Sigmoid colon (tissue), 4 donors: ENCODE measurements at regions not wholly inside any gene's neighbourhood (a gene's known extent, or its start where the extent isn't known, plus 50 kb on each side); places are given as distances from the start of the nearest gene placed in this dataset.

Experiments used
- EP300 ChIP-seq, 4 donors: sonication (generic); formaldehyde crosslinking; IDR thresholded peaks; one replicate each; pipeline ENCODE4 v1.6.1; 2017; ENCODE audit warnings: antibody characterized with exemption in 4 of 4
- POLR2A ChIP-seq, 2 donors: fragments of 450-650 bp; IDR thresholded peaks; one replicate each; pipeline ENCODE4 v1.6.1; 2016; ENCODE audit warnings: antibody characterized with exemption in 2 of 2, mild to moderate bottlenecking in 2 of 2, moderate library complexity in 2 of 2
- POLR2AphosphoS5 ChIP-seq, 4 donors: sonication (generic); formaldehyde crosslinking; IDR thresholded peaks; one replicate each; pipeline ENCODE4 v1.6.1; 2017; ENCODE audit warnings: antibody characterized with exemption in 4 of 4
- TF ChIP-seq, protein P1 (sequence below), 4 experiments: fragments of 450-650 bp in 3 of 4; fragments of 200-600 bp in 1 of 4; IDR thresholded peaks; one replicate each; pipeline ENCODE4 v1.5.1; 2016 to 2019; ENCODE audit warnings: antibody characterized with exemption in 4 of 4, mild to moderate bottlenecking in 3 of 4, moderate library complexity in 2 of 4

DNA sequence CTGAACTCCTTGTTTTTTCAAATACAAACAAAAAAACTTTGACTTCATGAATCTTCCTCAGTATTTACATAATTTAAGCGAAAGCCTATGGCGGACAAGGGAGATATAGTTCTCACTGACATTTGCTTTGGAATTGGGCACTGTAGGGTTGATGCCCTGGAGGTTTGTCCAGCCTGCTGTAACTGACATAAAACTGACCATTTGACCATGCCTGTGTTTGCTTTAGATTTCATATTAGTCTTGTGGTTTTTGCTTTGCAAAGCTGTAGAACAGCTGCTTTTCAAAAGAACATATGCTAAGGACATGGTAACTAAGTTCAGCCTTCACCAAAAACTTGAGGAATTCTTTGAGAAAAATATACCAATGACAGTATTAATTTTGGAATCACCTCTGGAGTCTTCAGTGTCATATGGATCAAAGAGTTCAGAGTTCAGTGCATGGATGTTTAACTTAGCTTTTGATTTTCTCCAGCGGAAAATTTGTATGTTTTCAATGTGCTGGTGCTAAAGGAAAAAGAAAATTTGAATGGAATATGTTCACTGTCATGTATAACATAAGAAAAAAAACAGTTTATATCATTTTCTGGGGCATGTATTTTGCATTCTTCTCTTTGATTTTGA lies 1013.1 kb downstream of the NR2F1-AS1 start:
- TF ChIP-seq, protein P1, sequence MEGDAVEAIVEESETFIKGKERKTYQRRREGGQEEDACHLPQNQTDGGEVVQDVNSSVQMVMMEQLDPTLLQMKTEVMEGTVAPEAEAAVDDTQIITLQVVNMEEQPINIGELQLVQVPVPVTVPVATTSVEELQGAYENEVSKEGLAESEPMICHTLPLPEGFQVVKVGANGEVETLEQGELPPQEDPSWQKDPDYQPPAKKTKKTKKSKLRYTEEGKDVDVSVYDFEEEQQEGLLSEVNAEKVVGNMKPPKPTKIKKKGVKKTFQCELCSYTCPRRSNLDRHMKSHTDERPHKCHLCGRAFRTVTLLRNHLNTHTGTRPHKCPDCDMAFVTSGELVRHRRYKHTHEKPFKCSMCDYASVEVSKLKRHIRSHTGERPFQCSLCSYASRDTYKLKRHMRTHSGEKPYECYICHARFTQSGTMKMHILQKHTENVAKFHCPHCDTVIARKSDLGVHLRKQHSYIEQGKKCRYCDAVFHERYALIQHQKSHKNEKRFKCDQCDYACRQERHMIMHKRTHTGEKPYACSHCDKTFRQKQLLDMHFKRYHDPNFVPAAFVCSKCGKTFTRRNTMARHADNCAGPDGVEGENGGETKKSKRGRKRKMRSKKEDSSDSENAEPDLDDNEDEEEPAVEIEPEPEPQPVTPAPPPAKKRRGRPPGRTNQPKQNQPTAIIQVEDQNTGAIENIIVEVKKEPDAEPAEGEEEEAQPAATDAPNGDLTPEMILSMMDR (IDR thresholded peaks at IDR 0.05), result no peak
- TF ChIP-seq POLR2AphosphoS5 (IDR thresholded peaks at IDR 0.05), result no peak
- TF ChIP-seq EP300 (IDR thresholded peaks at IDR 0.05), result no peak
- no peak for TF ChIP-seq POLR2A (IDR thresholded peaks at IDR 0.05)
